PC-9 (cell line): ENCODE measurements at regions not wholly inside any gene's neighbourhood (a gene's known extent, or its start where the extent isn't known, plus 50 kb on each side); places are given as distances from the start of the nearest gene placed in this dataset.

Experiments
- BruUV-seq: library from RNA; stranded (reverse); fragments of 400-500 nt; replicated peaks from 2 replicates; lab custom pipeline; 2021; lab: Mats Ljungman, UMichigan
- CTCF ChIA-PET: fragments of 300-600 bp; sonication (Branson Sonifier 250); formaldehyde crosslinking; loops from one replicate; lab custom pipeline; 2022; ENCODE audit warnings: antibody characterized with exemption; lab: Charles Lee
- POLR2A ChIA-PET: fragments of 300-600 bp; sonication (Branson Sonifier 250); formaldehyde crosslinking; loops from one replicate; lab custom pipeline; 2022; ENCODE audit warnings: antibody characterized with exemption; ENCODE audit not compliant: unreplicated experiment; lab: Charles Lee
- DNase-seq, 2 experiments: peaks; one replicate each; pipeline versions ENCODE4 v3.0.0 to v3.0.0-alpha.2; 2015 to 2022; ENCODE audit warnings: mixed read lengths in 1 of 2
- H2AFZ ChIP-seq: fragments of 200-600 bp; sonication (generic); 2 replicates; pipeline ENCODE4 v1.8.1; 2017; ENCODE audit warnings: antibody characterized with exemption
- H3F3A ChIP-seq: fragments of 200-600 bp; sonication (generic); 2 replicates; pipeline ENCODE4 v1.8.1; 2017; ENCODE audit warnings: antibody characterized with exemption, mild to moderate bottlenecking, low read depth; ENCODE audit not compliant: insufficient read depth
- H3K27ac ChIP-seq: fragments of 200-600 bp; sonication (generic); 2 replicates; pipeline ENCODE4 v1.6.1; 2016; ENCODE audit warnings: mixed run types
- H3K27me3 ChIP-seq: fragments of 200-600 bp; sonication (generic); 2 replicates; pipeline ENCODE4 v1.6.1; 2016; ENCODE audit warnings: low read depth, mixed run types; ENCODE audit not compliant: insufficient read depth
- H3K36me3 ChIP-seq: fragments of 200-600 bp; sonication (generic); 2 replicates; pipeline ENCODE4 v1.6.1; 2016; ENCODE audit warnings: low read depth, mixed run types
- H3K4me1 ChIP-seq: fragments of 200-600 bp; sonication (generic); replicated peaks from 2 replicates; pipeline ENCODE4 v1.6.1; 2016; ENCODE audit warnings: mixed run types; ENCODE audit not compliant: insufficient read depth
- H3K4me2 ChIP-seq: fragments of 200-600 bp; sonication (generic); 2 replicates; pipeline ENCODE4 v1.6.1; 2017; ENCODE audit warnings: mixed run types
- H3K4me3 ChIP-seq: fragments of 200-600 bp; sonication (generic); 2 replicates; pipeline ENCODE4 v1.6.1; 2016; ENCODE audit warnings: mixed run types
- H3K79me2 ChIP-seq: fragments of 200-600 bp; sonication (generic); 2 replicates; pipeline ENCODE4 v1.6.1; 2017; ENCODE audit warnings: low read depth, mixed run types
- H3K9me2 ChIP-seq: fragments of 200-600 bp; sonication (generic); 2 replicates; pipeline ENCODE4 v1.8.1; 2017; ENCODE audit warnings: mild to moderate bottlenecking; ENCODE audit not compliant: insufficient read depth
- H3K9me3 ChIP-seq: fragments of 200-600 bp; sonication (generic); 2 replicates; pipeline ENCODE4 v1.8.1; 2016; ENCODE audit warnings: low read depth; ENCODE audit not compliant: insufficient read depth
- H4K20me1 ChIP-seq: fragments of 200-600 bp; sonication (generic); 2 replicates; pipeline ENCODE4 v1.8.1; 2017; ENCODE audit not compliant: insufficient read depth
- EZH2 ChIP-seq: fragments of 200-600 bp; sonication (generic); IDR thresholded peaks from 2 replicates; pipeline ENCODE4 v1.8.0; 2017; ENCODE audit warnings: antibody characterized with exemption, low read depth
- intact Hi-C: fragments of 100-400 bp; cut with micrococcal nuclease; formaldehyde crosslinking; loops from one replicate; pipeline ENCODE4 v1.10.0; 2022; ENCODE audit not compliant: unreplicated experiment
- TF ChIP-seq, protein P1 (sequence below): fragments of 200-600 bp; sonication (generic); conservative IDR thresholded peaks from 2 replicates; pipeline ENCODE4 v1.6.1; 2017; ENCODE audit warnings: mixed run types, antibody characterized with exemption, mild to moderate bottlenecking, moderate library complexity

DNA sequence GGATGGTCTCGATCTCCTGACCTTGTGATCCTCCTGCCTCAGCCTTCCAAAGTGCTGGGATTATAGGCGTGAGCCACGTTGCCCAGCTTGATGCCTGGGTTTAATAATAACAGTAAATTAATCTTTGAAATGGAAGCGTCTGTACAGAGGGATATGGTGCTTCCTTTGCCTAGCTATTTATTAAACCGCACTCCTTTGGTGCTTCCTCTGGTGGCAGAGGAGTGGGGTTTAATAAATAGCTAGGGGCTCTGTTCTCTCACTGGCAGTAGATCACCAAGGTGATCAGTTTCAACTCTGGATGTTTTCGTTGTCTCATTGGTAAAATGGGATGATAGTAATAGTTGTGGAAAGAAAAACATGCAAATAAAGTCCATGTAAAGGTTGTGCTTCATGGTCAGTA, 1122.5 kb upstream of the WWC1 start:
- intact Hi-C loops = no loop called here
- TF ChIP-seq, protein P1, sequence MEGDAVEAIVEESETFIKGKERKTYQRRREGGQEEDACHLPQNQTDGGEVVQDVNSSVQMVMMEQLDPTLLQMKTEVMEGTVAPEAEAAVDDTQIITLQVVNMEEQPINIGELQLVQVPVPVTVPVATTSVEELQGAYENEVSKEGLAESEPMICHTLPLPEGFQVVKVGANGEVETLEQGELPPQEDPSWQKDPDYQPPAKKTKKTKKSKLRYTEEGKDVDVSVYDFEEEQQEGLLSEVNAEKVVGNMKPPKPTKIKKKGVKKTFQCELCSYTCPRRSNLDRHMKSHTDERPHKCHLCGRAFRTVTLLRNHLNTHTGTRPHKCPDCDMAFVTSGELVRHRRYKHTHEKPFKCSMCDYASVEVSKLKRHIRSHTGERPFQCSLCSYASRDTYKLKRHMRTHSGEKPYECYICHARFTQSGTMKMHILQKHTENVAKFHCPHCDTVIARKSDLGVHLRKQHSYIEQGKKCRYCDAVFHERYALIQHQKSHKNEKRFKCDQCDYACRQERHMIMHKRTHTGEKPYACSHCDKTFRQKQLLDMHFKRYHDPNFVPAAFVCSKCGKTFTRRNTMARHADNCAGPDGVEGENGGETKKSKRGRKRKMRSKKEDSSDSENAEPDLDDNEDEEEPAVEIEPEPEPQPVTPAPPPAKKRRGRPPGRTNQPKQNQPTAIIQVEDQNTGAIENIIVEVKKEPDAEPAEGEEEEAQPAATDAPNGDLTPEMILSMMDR = no peak
- TF ChIP-seq EZH2 = no peak
- Histone ChIP-seq H3K9me2 (no peaks in the 10 kb centered on the region), H3K4me3 (no peak overlapping the region), H3K27ac (no peak overlapping the region), H3K4me2 (no peak overlapping the region), H3F3A (no peaks in the 10 kb centered on the region), H4K20me1 (no peaks in the 10 kb centered on the region), H3K4me1 (no peaks in the 10 kb centered on the region), H2AFZ (no peak overlapping the region), H3K36me3 (no peaks in the 10 kb centered on the region), H3K79me2 (no peaks in the 10 kb centered on the region), H3K9me3 (no peaks in the 10 kb centered on the region), H3K27me3 (0 out of 2 replicates have a peak, but pooled peaks cover 10% of the 10 kb centered on the region)
- POLR2A ChIA-PET = no interaction called here
- no TSS peak for BruUV-seq
- CTCF ChIA-PET = no interaction called here
- no peak for DNase-seq

DNA sequence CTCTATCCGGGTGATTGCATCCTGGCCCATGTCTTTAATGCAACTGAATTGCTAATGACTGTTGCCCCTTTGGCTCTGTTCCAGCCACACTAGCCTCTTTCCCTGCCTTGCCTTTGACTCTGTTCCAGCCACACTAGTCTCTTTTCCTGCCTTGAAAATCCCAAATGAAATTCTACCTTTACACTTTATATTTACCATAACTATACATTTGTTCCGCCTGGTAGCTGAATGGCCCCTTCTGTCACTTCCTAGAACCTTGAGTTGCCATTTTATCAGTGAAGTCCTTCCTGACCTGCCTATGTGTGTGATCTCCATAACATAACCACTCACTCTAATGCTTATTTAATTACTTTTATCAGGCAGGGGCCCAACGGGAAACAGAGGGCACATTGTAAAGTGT, 1120.4 kb upstream of the WWC1 start:
- H4K20me1 ChIP-seq = no peaks in the 10 kb centered on the region
- BruUV-seq = no TSS peak
- no peak overlapping the region for H3K4me3 ChIP-seq
- H3K36me3 ChIP-seq = no peaks in the 10 kb centered on the region
- CTCF ChIA-PET = no interaction called here
- H3K79me2 ChIP-seq = no peaks in the 10 kb centered on the region
- TF ChIP-seq, protein P1 = no peak
- TF ChIP-seq EZH2 = no peak
- H3K4me2 ChIP-seq = no peak overlapping the region
- H2AFZ ChIP-seq = no peak overlapping the region
- H3F3A ChIP-seq = no peaks in the 10 kb centered on the region
- POLR2A ChIA-PET = no interaction called here
- no peaks in the 10 kb centered on the region for H3K9me3 ChIP-seq
- H3K27me3 ChIP-seq = peaks cover 8% of the 10 kb centered on the region; the same call in 1 of the 2 replicates
- no peaks in the 10 kb centered on the region for H3K4me1 ChIP-seq
- no peak for DNase-seq
- intact Hi-C loops = no loop called here
- no peak overlapping the region for H3K27ac ChIP-seq
- no peaks in the 10 kb centered on the region for H3K9me2 ChIP-seq

DNA sequence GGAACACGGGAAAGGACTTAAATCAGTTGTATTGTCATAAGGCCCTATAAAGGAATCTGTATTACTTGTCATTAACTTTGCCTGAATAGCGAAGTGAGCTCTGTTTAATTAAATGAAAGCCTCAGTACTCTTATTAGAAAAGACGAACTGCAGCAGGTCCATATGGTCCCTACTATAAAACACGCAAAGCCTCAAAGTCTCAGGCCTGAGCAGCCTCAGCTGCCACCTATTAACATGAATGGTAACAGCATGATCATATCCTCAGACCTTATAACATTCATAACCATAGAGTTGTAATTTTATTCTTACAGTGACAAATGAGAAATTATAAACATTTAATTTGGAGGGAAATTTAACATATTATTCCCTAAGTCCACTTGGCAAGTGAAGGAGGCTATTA, 1113.7 kb upstream of the WWC1 start:
- ChIA-PET POLR2A (no interaction called here), CTCF (no interaction called here)
- Histone ChIP-seq H3F3A (no peaks in the 10 kb centered on the region), H2AFZ (no peak overlapping the region), H3K36me3 (no peaks in the 10 kb centered on the region), H3K9me2 (no peaks in the 10 kb centered on the region), H3K4me3 (no peak overlapping the region), H3K4me2 (no peak overlapping the region), H3K27me3 (peaks cover 25% of the 10 kb centered on the region; the same call in 1 of the 2 replicates), H3K27ac (no peak overlapping the region), H3K9me3 (no peaks in the 10 kb centered on the region), H3K79me2 (no peaks in the 10 kb centered on the region), H4K20me1 (no peaks in the 10 kb centered on the region), H3K4me1 (no peaks in the 10 kb centered on the region)
- TF ChIP-seq, protein P1 = no peak
- TF ChIP-seq EZH2 = no peak
- BruUV-seq = no TSS peak
- no peak for DNase-seq
- intact Hi-C loops = no loop called here
